BE2C (cell line): ENCODE measurements at regions not wholly inside any gene's neighbourhood (a gene's known extent, or its start where the extent isn't known, plus 50 kb on each side); places are given as distances from the start of the nearest gene placed in this dataset.

Source experiments
- DNase-seq: peaks from one replicate; pipeline ENCODE4 v3.0.0-alpha.2; 2020
- H3K27me3 ChIP-seq: fragments of 250-450 bp; sonication (Bioruptor Pico); 2 replicates; pipeline ENCODE4 v1.5.1; 2020; ENCODE audit warnings: mild to moderate bottlenecking
- H3K36me3 ChIP-seq: fragments of 250-450 bp; sonication (Bioruptor Pico); 2 replicates; pipeline ENCODE4 v1.5.1; 2020; ENCODE audit warnings: mild to moderate bottlenecking
- H3K4me1 ChIP-seq: fragments of 250-450 bp; sonication (Bioruptor Pico); 2 replicates; pipeline ENCODE4 v1.5.1; 2020
- H3K4me3 ChIP-seq: 2 replicates; pipeline ENCODE4 v1.5.1; 2011; ENCODE audit warnings: low read depth, low read length
- H3K9me3 ChIP-seq: fragments of 250-450 bp; sonication (Bioruptor Pico); 2 replicates; pipeline ENCODE4 v1.5.1; 2020
- CTCF ChIP-seq: IDR thresholded peaks from 2 replicates; pipeline ENCODE4 v1.5.1; 2012; ENCODE audit warnings: mild to moderate bottlenecking, low read depth, low read length

- Histone ChIP-seq H3K36me3 (no peaks in the 10 kb centered on the region), H3K9me3 (no peaks in the 10 kb centered on the region), H3K4me1 (no peaks in the 10 kb centered on the region), H3K4me3 (no peak overlapping the region), H3K27me3 (peaks cover 28% of the 10 kb centered on the region)
- DNase-seq, result no peak
- no peak for TF ChIP-seq CTCF
These were observed 157.6 kb downstream of the KLF5 start for GRCh38 chr13:73216381-73216831.

- H3K9me3 ChIP-seq, result no peaks in the 10 kb centered on the region
- no peaks in the 10 kb centered on the region for H3K36me3 ChIP-seq
- peaks cover 32% of the 10 kb centered on the region for H3K27me3 ChIP-seq
- H3K4me1 ChIP-seq, result no peaks in the 10 kb centered on the region
- DNase-seq, result no peak
- H3K4me3 ChIP-seq, result no peak overlapping the region
- no peak for TF ChIP-seq CTCF
These were observed 157.0 kb downstream of the KLF5 start for GRCh38 chr13:73215823-73216222.

- Histone ChIP-seq H3K27me3 (peaks cover 41% of the 10 kb centered on the region), H3K36me3 (no peaks in the 10 kb centered on the region), H3K4me3 (no peak overlapping the region), H3K4me1 (no peaks in the 10 kb centered on the region), H3K9me3 (no peaks in the 10 kb centered on the region)
- TF ChIP-seq CTCF, result no peak
- no peak for DNase-seq
These were observed 153.7 kb downstream of the KLF5 start for GRCh38 chr13:73212482-73212881.

- Histone ChIP-seq H3K4me1 (no peaks in the 10 kb centered on the region), H3K27me3 (peaks cover 28% of the 10 kb centered on the region), H3K9me3 (no peaks in the 10 kb centered on the region), H3K4me3 (no peak overlapping the region), H3K36me3 (no peaks in the 10 kb centered on the region)
- TF ChIP-seq CTCF, result no peak
- no peak for DNase-seq
These were observed 151.5 kb downstream of the KLF5 start for GRCh38 chr13:73210218-73210883.

GRCh38 chr13:73204952-73205351 is 146.1 kb downstream of the KLF5 start:
- peaks cover 9% of the 10 kb centered on the region for H3K27me3 ChIP-seq
- H3K4me1 ChIP-seq, result no peaks in the 10 kb centered on the region
- H3K36me3 ChIP-seq, result no peaks in the 10 kb centered on the region
- H3K9me3 ChIP-seq, result no peaks in the 10 kb centered on the region
- H3K4me3 ChIP-seq, result no peak overlapping the region
- TF ChIP-seq CTCF, result no peak
- DNase-seq, result no peak

- Histone ChIP-seq H3K4me1 (no peaks in the 10 kb centered on the region), H3K36me3 (no peaks in the 10 kb centered on the region), H3K27me3 (peaks cover 4% of the 10 kb centered on the region; the same call in 1 of the 2 replicates), H3K4me3 (no peak overlapping the region), H3K9me3 (no peaks in the 10 kb centered on the region)
- TF ChIP-seq CTCF, result no peak
- no peak for DNase-seq
These were observed 142.8 kb downstream of the KLF5 start for GRCh38 chr13:73201626-73202025.
